GM21360 (cell line): ENCODE measurements at regions not wholly inside any gene's neighbourhood (a gene's known extent, or its start where the extent isn't known, plus 50 kb on each side); places are given as distances from the start of the nearest gene placed in this dataset.

Experiments used
- ATAC-seq: cut with Tn5 transposase; IDR thresholded peaks from one replicate; pipeline ENCODE4 v1.9.1; 2021; ENCODE audit warnings: mild to moderate bottlenecking, moderate library complexity; ENCODE audit not compliant: unreplicated experiment

GRCh38 chr7:97601931-97602457, 129.9 kb upstream of the TAC1 start:
- no peak for ATAC-seq

DNA sequence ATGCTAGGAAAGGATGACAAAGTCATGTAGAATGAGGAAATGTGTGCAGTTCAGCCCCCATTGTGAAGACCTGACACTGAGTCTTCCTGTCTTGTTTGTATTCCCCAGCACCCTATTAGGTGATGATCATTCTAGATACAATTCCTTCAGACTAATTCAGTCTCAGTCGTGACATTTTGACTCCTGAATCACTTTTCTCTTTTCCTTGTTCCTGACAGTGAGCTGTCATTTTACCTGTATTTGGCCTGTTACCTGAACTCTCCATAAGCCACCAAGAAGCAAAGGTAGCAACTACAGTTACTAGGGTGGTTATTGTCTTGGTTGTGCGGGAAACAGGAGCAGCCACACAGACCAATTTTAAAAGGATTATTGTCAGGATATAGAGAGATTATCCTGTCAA, 111.4 kb upstream of the TAC1 start:
- ATAC-seq = no peak

GRCh38 chr7:97623333-97623732, 108.6 kb upstream of the TAC1 start:
- ATAC-seq = peak; percentile 97

- ATAC-seq = no peak
Measured at GRCh38 chr7:97630116-97630515, 101.8 kb upstream of the TAC1 start.

- ATAC-seq = no peak
Measured at GRCh38 chr7:97635622-97636021, 96.3 kb upstream of the TAC1 start.

- no peak for ATAC-seq
Measured at GRCh38 chr7:97639036-97639435, 92.8 kb upstream of the TAC1 start.

GRCh38 chr7:97659363-97660045, 72.4 kb upstream of the TAC1 start:
- ATAC-seq = no peak

DNA sequence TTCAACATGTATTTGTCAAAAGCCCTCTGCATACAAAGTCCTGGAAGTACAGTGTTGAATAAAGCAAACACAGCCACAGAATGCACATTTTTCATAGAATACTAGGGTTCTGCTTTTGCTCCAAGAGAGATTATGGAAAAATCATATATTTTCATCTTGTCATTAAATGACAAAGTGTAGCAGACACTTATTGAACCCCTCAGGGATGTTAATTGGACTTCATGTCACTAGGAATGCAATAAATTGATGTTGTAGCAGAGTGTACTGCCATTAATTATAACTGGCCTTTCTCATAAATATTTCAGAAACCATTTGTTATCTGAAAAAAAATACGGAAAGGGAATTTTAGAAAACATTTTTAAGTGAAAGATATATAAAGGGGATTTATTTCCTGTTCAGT, 64.5 kb upstream of the TAC1 start:
- ATAC-seq = no peak

DNA sequence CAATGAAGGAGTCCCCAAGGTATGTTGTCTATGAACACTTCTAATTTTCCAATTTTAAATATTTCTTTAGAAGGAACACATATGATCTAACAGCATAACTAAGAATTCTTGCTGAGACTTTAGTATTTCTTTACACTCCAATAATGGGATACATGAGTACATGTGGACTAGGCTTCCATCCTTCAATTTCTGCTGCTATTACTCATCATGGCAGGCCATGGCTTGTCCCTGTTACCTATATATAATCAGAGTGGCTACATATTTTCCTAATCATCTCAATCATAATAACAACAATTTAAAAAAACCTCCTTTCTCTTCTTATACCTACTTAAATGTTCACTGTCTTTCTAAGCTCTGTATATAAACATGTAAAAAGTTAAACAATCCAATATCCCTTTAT, 60.3 kb upstream of the TAC1 start:
- ATAC-seq = no peak

DNA sequence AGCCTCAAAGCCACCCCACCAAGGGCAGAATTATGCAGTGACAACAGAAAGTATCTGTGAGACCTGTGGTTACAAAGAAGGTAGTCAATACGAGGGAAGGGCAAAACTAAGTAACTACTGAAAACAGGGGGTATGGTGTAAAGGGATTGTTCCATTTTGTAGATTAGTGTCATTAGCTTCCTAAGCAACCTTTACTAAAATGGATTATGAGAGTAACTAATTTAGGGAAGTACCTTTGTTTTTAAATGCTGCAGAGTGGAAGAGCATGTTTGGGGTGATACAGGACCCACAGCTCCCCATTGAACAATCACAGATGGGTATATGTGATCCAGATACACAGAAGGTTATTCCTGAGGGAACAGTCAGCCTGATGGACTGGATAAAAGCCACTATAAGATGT, 51.3 kb upstream of the TAC1 start:
- no peak for ATAC-seq
